DMS153 (cell line): ENCODE measurements at regions not wholly inside any gene's neighbourhood (a gene's known extent, or its start where the extent isn't known, plus 50 kb on each side); places are given as distances from the start of the nearest gene placed in this dataset.
"Not testable (repeated sequence)": the region's sequence is repeated elsewhere in the genome, so short reads cannot be mapped to it uniquely, and the experiment has no call there.

Source experiments
- DNase-seq: peaks from one replicate; lab custom pipeline; 2025; lab: John Stamatoyannopoulos, UW

DNA sequence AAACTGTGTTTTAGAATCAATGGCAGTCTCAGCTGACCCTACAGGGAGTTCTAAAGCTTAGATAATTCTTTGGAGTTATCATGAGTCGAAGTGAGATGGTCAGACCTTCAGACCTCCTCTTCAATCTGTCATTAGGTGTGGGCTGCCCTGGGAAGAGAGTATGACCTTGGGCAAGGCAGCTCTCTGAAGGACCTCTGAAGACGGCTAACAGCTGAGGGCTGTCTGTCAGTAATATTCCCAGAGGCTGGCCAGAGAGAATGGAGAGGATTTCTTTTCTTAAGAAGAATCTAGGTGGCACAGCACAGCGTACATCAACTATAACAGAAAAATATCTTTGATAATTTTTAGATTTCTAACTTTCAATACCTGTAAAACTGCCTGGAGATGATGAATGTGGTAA is 379.4 kb downstream of the ZNF674 start:
- DNase-seq, result no peak

DNA sequence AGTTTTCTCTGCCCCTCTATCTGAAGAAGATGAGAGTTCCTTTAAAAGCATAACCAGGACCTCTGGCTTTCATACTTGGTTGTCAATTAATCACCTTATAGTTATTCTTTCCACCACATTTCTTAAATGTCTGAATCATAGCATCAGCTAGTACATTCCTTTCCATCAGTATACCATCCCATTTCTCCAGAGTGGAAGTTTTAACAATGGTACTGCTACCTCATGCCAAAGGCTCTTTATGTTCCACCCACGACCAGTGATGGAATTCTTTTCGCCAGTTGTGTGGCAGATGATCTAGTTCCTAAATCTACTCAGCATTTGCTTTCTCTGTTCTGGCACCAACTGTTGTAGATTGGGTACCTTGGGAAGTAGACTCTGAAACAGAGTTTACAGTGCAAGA is 379.8 kb downstream of the ZNF674 start:
- DNase-seq, result no peak

DNA sequence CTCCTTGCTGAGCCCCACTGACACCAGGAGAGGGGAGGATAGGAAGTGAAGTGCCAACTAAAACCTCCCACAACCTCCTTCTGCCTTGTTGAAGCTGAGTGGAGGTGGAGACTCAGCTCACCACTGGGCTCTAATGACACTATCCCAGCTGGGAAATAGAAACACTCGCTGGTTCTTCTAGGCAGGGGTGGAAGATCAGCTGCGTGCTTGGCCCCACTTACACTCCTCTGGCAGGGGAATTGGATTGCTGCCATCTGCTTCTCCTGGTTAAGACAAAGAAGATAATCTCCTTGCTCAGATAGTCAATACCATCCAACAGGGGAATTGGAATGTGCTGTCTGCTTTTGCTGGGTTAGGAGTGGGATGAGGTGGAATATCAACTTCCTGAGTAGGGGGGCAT is 392.5 kb downstream of the ZNF674 start:
- no peak for DNase-seq

DNA sequence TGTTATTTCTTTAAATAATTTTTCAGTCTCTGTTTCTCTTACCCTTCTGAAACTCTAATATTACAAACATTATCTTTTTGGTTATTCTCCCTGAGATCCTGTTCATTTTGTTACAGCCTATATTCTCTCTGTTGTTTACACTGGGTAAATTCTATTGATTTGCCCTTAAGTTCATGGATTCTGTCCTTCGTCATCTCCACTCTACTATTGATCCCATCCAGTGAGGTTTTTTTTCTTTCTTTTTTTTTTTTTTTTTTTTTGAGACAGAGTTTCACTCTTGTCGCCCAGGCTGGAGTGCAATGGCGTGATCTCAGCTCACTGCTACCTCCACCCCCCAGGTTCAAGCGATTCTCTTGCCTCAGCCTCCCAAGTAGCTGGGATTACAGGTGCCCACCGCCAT is 393.9 kb downstream of the ZNF674 start:
- DNase-seq, result not testable (repeated sequence)

DNA sequence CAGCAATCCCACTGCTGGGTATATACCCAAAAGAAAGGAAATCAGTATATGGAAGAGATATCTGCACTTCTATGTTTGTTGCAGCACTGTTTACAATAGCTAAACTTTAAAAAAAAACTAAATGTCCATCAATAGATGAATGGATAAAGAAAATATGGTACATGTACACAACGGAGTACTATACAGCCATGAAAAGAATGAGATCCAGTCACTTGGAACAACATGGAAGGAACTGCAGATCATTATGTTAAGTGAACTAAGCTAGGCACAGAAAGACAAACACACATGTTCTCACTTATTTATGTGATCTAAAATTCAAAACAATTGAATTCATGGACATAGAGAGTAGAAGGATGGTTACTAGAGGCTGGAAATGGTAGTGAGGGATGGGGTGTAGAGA is 400.7 kb downstream of the ZNF674 start:
- DNase-seq, result no peak

DNA sequence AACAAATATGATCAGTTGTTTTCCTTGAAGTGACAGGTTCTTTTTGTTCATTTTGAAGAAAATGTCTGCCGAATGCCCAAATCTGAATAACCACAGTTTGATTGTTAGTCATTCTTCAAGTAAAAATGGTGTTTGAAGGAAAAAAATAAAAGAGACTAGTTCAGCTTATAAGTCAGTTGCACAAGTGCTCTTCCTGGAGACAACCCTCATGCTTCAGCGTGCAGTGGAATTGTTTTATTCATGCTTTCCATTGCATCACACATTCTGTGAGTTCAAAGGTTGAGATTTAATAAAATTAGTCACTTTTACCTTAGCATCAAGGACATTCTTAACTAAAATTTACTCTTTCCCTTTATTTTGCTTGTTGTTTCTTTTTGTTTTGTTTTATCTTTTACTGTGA is 404.9 kb downstream of the ZNF674 start:
- DNase-seq, result no peak

DNA sequence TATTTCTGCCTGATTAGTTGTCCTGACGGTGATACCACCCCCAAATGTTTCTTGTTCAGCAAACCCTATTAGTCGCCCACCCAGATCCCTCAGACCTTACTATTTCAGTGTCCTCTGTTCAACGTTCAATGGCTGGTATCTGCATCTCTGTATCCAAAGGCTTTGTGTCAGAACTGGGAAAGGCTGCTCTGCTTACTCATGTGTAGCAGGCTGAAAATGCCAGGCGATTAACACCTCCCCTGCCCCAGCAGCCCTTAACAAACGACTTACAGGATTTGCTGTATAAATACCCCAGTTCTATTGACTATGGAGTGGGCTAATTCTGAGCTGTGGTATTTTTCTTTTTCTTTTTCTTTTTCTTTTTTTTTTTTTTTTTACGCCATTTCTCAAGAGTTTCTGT is 415.0 kb downstream of the ZNF674 start:
- DNase-seq, result no peak

DNA sequence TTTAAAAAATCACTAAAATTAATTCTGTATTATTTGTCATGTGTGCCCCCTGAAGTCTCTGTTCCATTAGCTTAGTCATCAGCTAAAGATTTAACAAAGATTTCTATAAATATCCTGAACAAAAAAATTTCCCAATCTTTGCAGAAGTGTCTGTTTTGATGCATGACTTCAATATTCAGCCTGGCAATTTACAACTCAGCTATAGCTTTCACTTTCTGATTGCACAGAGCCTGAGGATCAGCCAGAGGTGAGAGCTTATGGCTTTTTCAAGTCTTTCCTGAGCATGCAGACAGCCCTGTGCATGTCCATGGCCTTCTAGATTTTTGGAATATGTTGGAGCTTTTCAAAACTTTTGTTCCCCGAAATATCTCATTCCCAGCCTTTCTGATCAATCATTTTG is 420.1 kb downstream of the ZNF674 start:
- no peak for DNase-seq

DNA sequence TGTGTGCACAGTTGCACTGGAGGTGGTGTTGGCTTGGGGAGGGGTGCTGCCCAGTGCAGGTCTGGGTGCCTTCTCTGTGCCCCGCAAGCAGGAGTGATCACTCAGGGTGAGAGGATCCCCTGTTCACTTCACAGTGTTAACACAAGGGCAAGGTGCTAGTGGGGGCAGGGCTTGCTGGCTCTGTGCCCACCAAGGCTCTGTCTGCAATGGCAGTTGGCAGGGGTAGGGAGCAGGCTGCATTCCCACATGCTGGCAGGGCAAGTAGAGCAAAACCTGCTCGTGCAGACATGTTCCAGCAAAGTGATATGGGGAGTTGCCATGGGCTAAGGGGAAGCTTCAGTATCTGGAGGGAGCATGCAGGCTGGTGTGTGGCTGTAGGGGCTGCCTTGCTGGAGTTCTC is 428.0 kb downstream of the ZNF674 start:
- DNase-seq, result no peak

DNA sequence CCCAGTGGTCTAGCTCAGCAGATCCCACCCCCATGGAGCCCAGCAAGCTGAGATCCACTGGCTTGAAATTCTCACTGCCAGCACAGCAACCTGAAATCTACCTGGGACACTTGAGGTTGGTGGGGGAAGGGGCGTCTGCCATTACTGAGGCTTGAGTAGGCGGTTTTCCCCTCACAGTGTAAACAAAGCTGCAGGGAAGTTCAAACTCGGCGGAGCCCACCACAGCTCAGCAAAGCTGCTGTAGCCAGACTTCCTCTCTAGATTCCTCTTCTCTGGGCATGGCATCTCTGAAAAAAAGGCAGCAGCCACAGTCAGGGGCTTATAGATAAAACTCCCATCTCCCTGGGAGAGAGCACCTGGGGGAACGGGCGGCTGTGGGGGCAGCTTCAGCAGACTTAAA is 457.9 kb downstream of the ZNF674 start:
- not testable (repeated sequence) for DNase-seq

DNA sequence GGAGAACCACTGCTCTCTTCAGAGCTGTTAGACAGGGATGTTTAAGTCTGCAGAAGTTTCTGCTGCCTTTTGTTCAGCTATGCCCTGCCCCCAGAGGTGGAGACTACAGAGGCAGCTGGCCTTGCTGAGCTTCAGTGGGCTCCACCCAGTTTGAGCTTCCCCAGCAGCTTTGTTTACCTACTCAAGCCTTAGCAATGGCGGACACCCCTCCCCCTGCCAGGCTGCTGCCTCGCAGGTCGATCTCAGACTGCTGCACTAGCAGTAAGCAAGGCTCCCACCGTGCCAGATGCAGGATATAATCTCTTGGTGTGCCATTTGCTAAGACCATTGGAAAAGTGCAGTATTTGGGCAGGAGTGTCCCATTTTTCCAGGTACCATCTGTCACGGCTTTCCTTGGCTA is 465.1 kb downstream of the ZNF674 start:
- DNase-seq, result not testable (repeated sequence)

DNA sequence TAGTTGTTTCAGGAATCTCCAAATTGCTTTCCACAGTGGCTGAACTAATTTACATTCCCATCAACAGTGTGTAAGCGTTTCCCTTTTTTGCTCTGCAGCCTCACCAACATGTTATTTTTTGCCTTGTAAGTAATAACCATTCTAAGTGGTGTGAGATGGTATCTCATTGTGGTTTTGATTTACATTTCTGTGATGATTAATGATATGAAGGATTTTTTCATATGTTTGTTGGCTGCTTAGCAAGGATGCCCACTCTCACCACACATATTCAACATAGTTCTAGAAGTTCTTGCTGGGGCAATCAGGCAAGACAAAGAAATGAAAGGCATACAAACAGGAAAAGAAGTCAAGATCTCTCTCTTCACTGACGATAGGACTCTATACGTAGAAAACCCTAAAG is 472.4 kb downstream of the ZNF674 start:
- no peak for DNase-seq

DNA sequence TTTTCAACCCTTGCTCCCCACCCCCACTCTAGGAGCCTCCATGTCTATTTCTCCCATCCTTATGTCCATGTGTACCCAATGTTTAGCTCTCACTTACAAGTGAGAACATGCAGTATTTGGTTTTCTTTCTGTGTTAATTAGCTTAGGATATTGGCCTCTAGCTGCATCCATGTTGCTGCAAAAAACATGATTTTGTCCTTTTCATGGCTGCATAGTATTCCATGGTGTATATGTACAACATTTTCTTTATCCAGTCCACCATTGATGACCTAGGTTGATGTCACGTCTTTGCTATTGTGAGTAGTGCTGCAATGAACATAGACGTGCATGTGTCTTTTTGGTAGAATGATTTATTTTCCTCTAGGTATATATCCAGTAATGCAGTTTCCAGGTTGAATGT is 472.8 kb downstream of the ZNF674 start:
- DNase-seq, result no peak

DNA sequence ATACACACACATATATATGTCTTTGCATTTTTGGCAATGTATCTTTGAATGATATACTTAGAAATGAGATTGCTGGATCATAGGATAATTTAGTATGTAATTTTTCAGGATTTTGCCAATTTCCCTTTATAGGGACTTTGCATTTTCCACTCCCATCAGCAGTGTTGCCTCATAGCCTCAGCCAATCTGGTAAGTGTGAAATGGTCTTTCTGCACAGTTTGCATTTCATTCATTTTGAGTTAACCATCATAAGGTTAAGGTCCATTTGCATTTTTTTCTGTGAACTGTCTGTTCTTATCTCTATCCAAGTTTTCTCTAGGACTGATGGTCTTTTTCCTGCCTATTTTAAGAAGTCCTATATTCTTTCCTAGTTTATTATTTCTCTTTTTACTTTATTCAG is 474.8 kb downstream of the ZNF674 start:
- no peak for DNase-seq

DNA sequence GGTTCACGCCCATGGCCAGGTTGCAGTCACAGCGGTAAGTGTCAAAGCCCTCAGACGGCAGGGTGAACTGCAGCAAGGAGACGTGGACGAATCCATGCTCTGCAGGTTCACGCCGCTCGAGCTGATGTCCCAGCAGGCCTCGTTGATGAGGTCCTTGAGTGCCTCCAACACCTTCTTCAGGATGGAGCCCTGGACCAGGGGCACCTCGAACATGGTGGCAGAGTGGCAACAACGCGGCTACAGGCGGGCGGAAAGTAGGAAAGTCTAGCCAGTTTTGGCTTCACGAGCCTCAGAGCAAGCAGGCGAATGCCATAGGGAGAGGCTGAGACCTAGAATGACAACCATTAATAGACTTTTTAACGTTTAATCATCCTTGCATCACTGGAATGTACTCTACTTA is 485.9 kb downstream of the ZNF674 start:
- no peak for DNase-seq

DNA sequence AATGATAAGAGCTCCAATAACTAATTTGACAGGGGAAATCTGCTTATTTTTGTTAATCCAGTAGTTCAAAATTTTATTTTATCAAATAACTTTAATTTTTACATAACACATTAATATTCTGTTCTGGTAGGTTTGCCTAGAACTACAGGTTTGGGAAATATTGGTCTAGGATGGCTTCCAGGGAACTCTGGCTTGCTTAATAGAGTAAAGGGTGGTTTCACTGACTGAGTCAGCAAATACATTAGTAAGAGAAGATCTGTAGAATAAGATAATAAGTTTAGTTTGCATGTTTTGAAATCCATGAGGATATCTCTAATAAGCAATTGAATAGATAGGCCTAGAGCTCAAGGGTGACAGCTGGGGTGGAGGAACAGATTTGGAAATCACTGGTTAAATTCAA is 500.7 kb downstream of the ZNF674 start:
- no peak for DNase-seq

DNA sequence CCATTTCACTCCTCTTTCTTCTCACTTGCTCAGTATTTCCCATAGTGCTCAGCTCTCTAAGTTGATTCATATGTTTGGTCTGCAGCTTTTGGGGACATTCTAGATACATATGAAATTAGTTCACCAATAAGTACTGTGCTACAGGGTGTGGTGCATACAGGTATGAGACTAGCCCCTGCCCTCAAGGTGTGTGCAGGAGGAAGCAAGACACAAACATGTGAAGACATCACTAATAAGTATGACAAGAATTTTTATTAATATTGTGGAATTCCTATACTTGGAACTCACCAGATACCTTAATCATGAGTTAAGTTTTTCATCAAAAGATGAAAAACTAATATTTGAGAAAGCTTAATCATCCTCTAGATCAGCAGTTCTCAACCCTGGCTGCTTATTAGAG is 505.2 kb downstream of the ZNF674 start:
- no peak for DNase-seq

DNA sequence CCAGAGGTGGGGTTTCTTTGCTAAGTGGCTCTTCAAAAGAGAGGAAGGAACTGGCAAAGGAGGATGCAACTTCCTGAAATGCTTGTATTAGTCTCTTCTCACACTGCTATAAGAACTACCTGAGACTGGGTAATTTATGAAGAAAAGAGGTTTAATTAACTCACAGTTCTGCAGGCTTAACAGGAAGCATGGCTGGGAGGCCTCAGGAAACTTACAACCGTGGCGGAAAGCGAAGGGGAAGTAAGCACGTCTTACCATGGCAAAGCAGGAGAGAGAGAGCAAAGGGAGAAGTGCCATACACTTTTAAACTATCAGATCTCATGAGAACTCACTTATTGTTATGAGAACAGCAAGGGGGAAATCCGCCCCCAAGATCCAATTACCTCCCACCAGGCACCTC is 505.7 kb downstream of the ZNF674 start:
- DNase-seq, result no peak

DNA sequence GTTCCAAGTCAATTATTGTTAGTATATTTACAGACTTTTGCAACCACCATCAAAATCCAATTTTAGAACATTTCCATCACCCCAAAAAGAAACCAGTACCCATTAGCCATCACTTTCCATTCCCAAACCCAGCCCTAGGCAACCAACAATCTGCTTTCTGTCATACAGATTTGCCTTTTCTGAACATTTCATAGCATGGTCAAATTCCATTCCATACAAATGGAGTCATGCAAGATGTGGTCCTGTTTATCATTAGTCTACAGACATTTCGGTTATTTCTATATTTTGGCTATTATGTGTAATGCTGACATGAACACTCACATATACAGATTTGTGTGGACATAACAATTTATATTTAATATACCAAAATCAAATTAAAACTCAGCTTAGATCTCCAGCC is 508.7 kb downstream of the ZNF674 start:
- DNase-seq, result no peak

DNA sequence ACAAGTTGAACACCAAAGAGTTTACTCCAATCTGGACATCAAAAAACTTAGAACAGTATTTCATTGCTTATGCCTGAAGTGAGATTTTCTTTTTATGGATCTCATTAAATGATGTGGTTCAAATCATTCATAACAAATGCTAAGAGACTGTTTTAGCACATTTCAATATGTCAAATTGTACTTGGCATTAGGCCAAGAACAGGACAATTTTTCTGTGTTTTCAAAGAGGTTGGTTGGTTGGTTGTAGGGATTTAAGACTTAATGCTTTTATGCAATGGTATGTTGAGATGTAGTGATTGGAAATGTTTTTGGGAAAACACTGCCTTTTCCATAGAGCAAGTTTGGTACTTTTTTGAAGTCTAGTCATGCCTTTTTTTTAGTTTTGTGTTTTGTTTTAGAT is 510.4 kb downstream of the ZNF674 start:
- no peak for DNase-seq

DNA sequence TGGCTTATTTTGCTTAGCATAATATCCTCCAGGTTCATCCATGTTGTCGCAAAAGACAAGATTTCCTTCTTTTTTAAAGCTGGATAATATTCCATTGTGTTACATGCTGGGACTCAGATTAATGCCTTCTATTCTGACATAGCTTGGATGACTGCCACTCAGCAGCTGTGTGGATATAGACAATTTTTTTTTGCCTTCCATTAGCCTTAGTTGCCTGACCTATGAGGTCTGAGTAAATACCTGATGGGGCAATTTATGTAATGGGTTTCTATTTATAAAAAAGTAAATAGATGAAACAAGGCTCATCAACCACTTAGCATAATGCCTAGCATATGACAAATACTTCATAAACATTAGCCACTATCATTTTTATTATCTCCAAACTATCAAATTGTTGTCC is 515.4 kb downstream of the ZNF674 start:
- peak; percentile 88 for DNase-seq

DNA sequence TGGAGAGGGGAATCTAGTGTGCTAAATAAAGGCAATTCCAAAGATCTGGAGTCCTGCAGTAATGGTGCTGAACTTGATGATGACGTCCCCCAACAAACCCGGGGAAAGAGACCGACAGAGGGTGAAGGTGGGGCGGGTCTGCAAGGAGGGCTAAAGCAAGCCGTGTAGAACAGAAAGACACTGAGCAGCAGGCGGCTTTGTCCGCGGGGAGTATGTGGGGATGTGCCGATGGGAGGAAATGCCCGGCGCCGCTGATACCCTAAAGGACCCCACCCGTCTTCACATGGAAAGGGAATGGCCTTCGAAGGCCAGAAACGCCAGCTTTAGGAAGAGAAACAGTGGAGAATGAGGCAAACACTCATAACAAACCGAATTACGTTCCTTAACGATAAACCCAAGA is 528.9 kb downstream of the ZNF674 start:
- DNase-seq, result no peak

DNA sequence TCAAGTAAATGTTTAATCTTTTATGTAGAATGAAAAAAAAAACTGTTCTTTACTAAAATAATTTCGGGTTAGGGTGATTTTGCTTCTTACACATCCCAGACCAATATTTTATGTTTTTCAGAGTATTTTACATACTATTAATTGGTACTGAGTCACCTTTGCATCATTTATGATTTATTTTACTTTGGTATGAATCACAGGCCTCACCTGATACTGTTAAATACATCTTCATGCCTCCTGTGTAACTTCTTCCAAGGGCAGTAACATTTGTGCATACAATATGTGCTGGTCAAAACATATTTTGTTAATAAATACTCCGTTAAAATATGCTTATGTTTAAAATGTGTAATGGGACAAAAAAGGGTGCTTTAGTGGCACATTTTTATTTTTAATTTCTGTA is 529.6 kb downstream of the ZNF674 start:
- no peak for DNase-seq

DNA sequence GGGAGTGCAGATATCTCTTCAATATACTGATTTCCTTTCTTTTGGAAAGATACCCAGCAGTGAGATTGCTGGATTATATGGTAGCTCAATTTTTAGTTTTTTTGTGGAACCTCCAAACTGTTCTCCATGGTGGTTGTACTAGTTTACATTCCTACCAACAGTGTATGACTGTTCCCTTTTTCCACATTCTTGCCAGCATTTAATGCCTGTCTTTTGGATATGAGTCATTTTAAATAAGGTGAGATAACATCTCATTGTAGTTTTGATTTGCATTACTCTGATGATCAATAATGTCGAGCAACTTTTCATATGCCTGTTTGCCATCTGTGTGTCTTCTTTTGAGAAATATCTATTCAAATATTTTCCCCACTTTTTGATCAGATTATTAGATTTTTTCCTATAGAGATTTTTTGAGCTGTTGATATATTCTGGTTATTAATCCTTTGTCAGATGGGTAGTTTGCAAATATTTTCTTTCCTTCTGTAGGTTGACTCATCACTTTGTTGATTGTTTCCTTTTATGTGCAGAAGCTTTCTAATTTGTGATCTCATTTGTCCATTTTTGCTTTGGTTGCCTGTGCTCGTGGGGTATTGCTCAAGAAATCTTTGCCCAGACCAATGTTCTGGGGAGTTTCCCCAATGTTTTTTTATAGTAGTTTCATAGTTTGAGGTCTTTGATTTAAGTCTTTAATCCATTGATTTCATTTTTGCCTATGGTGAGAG is 552.7 kb downstream of the ZNF674 start:
- no peak for DNase-seq

DNA sequence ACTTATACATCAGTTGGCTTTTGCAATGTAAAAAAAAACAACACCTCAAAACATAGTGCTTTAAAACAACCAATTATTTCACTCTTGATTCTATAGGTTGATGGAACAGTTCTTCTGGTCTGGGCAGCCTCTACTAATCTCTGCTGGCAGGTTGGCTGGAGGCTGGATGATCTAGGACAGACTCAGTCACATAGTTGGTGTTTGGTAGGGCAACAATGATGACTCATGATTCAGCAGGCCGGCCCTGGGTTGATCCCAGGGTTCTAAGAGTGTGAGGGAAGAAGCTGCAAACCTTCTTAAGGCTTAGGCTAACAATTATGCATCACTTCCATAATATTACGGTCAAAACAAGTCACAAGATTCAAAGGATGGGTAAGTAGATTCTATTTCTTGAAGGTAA is 558.2 kb downstream of the ZNF674 start:
- DNase-seq, result no peak
